ENCODE measurements at regions not wholly inside any gene's neighbourhood (a gene's known extent, or its start where the extent isn't known, plus 50 kb on each side); places are given as distances from the start of the nearest gene placed in this dataset.

DNA sequence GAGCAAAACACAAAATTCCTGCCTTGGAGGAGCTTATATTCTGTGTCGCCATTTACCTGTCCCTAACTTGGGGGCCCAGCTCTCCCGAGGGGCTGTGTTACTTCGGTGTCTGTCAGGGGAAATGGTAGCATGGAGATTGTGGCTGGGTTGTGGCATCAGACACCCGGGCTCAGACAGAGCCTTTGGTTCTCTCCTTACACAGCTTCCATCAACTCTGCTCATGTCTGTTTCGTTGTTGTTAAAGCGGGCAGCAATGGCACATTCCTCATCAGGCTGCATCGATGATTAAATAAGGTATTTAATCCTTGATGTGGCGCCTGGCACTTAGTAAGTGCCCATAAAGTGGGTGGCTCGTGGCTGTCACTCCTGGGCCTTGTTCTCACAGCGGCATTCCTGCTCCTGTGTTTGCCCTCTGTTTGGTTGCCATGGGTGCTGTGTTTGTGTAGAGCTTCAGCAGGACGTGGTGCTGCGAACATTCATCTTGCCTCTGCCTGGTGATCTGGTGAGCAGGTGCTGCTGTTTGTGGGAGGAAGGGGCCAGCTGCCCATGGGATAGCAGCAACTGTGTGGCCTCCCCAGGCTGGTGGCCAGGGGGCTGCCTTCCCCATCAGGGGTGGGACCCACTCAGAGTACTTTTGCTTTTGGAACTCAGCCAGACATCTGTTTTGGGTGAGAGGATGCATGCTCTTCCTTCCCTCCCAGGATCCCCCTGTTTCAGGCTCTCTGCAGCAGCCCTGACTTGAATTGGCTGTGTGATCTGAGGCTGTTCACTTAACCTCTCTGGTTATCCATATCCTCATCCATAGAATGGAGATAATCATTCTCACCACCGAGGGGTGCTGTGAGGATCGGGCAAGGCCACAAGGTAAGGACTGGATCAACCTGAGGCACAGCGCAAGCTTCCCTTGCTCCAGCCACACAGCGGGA, 207.2 kb upstream of the SVIL start:
- TF ChIP-seq, protein P1, sequence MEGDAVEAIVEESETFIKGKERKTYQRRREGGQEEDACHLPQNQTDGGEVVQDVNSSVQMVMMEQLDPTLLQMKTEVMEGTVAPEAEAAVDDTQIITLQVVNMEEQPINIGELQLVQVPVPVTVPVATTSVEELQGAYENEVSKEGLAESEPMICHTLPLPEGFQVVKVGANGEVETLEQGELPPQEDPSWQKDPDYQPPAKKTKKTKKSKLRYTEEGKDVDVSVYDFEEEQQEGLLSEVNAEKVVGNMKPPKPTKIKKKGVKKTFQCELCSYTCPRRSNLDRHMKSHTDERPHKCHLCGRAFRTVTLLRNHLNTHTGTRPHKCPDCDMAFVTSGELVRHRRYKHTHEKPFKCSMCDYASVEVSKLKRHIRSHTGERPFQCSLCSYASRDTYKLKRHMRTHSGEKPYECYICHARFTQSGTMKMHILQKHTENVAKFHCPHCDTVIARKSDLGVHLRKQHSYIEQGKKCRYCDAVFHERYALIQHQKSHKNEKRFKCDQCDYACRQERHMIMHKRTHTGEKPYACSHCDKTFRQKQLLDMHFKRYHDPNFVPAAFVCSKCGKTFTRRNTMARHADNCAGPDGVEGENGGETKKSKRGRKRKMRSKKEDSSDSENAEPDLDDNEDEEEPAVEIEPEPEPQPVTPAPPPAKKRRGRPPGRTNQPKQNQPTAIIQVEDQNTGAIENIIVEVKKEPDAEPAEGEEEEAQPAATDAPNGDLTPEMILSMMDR (IDR thresholded peaks at IDR 0.05), result 0 out of 2 replicates have a peak, but pooled peaks have one; percentile 8
- TF ChIP-seq ZFX (IDR thresholded peaks at IDR 0.05; ENCODE audit: borderline replicate concordance), result no peak
